ENCODE measurements at regions not wholly inside any gene's neighbourhood (a gene's known extent, or its start where the extent isn't known, plus 50 kb on each side); places are given as distances from the start of the nearest gene placed in this dataset.

DNA sequence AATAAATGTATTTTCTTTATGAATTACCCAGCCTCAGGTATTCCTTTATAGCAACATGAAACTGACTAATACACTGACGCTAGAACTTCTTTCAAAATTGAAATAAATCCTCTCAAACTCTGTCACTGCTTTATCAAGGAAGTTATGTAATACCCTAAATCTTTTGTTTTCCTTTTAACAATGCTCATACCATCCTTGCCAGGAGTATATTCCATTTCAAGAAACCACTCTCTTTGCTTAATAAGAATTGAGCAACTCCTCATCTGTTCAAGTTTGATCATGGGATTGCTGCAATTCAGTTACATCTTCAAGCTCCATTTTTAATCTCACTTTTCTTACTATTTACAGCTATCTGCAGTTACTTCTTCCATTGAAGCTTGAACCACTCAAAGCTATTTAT is 707.6 kb upstream of the MARCKS start:
- TF ChIP-seq, protein P1, sequence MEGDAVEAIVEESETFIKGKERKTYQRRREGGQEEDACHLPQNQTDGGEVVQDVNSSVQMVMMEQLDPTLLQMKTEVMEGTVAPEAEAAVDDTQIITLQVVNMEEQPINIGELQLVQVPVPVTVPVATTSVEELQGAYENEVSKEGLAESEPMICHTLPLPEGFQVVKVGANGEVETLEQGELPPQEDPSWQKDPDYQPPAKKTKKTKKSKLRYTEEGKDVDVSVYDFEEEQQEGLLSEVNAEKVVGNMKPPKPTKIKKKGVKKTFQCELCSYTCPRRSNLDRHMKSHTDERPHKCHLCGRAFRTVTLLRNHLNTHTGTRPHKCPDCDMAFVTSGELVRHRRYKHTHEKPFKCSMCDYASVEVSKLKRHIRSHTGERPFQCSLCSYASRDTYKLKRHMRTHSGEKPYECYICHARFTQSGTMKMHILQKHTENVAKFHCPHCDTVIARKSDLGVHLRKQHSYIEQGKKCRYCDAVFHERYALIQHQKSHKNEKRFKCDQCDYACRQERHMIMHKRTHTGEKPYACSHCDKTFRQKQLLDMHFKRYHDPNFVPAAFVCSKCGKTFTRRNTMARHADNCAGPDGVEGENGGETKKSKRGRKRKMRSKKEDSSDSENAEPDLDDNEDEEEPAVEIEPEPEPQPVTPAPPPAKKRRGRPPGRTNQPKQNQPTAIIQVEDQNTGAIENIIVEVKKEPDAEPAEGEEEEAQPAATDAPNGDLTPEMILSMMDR (IDR thresholded peaks at IDR 0.05; ENCODE audit: insufficient read depth, low read depth, low read length): no peak
- TF ChIP-seq EZH2 (IDR thresholded peaks at IDR 0.05; ENCODE audit: insufficient read depth, low read length): no peak
